B cell (primary cell): ENCODE measurements at regions not wholly inside any gene's neighbourhood (a gene's known extent, or its start where the extent isn't known, plus 50 kb on each side); places are given as distances from the start of the nearest gene placed in this dataset.

Experiments
- EZH2 ChIP-seq: IDR thresholded peaks from 2 replicates; pipeline ENCODE4 v1.6.1; 2012; ENCODE audit warnings: borderline replicate concordance, low read depth, mild to moderate bottlenecking, moderate library complexity, low read length; ENCODE audit not compliant: insufficient read depth, poor library complexity, severe bottlenecking
- TF ChIP-seq, protein P1 (sequence below): fragments of 200-600 bp; IDR thresholded peaks from one replicate; pipeline ENCODE4 v1.8.0; 2022; ENCODE audit warnings: antibody characterized with exemption, mild to moderate bottlenecking

DNA sequence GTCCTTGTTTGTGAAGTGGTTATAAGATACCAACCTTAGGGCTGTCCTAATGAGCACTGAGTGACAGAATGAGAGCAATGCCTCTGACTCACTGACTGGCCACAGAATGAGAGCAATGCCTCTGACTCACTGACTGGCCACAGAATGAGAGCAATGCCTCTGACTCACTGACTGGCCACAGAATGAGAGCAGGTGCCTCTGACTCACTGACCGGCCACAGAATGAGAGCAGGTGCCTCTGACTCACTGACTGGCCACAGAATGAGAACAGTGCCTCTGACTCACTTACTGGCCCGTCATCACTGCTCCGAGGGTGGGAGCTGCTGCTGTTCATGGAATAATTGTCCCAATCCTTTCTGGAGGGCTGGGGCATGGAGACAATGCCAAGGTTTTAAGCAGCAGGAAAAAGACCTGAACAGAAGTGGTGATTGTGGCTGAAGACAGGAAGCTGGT lies 265.2 kb upstream of the PPP2R2D start:
- TF ChIP-seq, protein P1, sequence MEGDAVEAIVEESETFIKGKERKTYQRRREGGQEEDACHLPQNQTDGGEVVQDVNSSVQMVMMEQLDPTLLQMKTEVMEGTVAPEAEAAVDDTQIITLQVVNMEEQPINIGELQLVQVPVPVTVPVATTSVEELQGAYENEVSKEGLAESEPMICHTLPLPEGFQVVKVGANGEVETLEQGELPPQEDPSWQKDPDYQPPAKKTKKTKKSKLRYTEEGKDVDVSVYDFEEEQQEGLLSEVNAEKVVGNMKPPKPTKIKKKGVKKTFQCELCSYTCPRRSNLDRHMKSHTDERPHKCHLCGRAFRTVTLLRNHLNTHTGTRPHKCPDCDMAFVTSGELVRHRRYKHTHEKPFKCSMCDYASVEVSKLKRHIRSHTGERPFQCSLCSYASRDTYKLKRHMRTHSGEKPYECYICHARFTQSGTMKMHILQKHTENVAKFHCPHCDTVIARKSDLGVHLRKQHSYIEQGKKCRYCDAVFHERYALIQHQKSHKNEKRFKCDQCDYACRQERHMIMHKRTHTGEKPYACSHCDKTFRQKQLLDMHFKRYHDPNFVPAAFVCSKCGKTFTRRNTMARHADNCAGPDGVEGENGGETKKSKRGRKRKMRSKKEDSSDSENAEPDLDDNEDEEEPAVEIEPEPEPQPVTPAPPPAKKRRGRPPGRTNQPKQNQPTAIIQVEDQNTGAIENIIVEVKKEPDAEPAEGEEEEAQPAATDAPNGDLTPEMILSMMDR, result no peak
- TF ChIP-seq EZH2, result no peak
